A549 (cell line): ENCODE measurements at regions not wholly inside any gene's neighbourhood (a gene's known extent, or its start where the extent isn't known, plus 50 kb on each side); places are given as distances from the start of the nearest gene placed in this dataset.

Experiments
- ATAC-seq, 2 experiments: fragments of 200-7000 bp in 1 of 2; fragments of >200 bp in 1 of 2; cut with Nextera tagmentation in 1 of 2; cut with Tn5 transposase in 1 of 2; 3 replicates each; pipeline versions ENCODE4 v1.8.0 to v1.9.1; 2018 to 2020; ENCODE audit warnings: mild to moderate bottlenecking in 1 of 2, moderate library complexity in 1 of 2
- CTCF ChIA-PET: fragments of 300-600 bp; sonication (Branson Sonifier 250); formaldehyde crosslinking; extraction: SDS; loops from one replicate; lab custom pipeline; 2021; ENCODE audit warnings: antibody characterized with exemption, inconsistent platforms; lab: Yijun Ruan, JAX
- POLR2A ChIA-PET: fragments of 350-600 bp; formaldehyde crosslinking; extraction: SDS; loops from one replicate; lab custom pipeline; 2021; ENCODE audit warnings: antibody characterized with exemption, inconsistent platforms; lab: Yijun Ruan, JAX
- DNase-seq, 2 experiments: peaks; one replicate each; pipeline versions ENCODE4 v3.0.0 to v3.0.0-alpha.2; 2011 to 2016; ENCODE audit warnings: low read depth in 1 of 2, low spot score in 1 of 2
- FAIRE-seq: peaks from 2 replicates; lab custom pipeline; 2011; peaks lifted over from hg19 to GRCh38; lab: Jason Lieb, UNC
- H3K27ac ChIP-seq, 2 experiments: fragments of >200 bp; sonication (Bioruptor Twin); formaldehyde crosslinking; 3 replicates each; pipeline ENCODE4 v1.5.1; 2016 to 2017
- H3K4me1 ChIP-seq: fragments of >200 bp; sonication (Bioruptor Twin); formaldehyde crosslinking; 3 replicates; pipeline ENCODE4 v1.6.1; 2016
- H3K4me2 ChIP-seq: fragments of >200 bp; sonication (Bioruptor Twin); formaldehyde crosslinking; 3 replicates; pipeline ENCODE4 v1.6.1; 2016
- H3K4me3 ChIP-seq: fragments of >200 bp; sonication (Bioruptor Twin); formaldehyde crosslinking; 3 replicates; pipeline ENCODE4 v1.5.1; 2016
- H3K9me3 ChIP-seq: fragments of >200 bp; sonication (Bioruptor Twin); formaldehyde crosslinking; 3 replicates; pipeline ENCODE4 v1.6.1; 2016
- CBX2 ChIP-seq: fragments of 200-600 bp; sonication (generic); IDR thresholded peaks from 2 replicates; pipeline ENCODE4 v1.6.1; 2016; ENCODE audit warnings: low read depth, mild to moderate bottlenecking, borderline replicate concordance
- CEBPB ChIP-seq, 2 experiments: fragments of >200 bp in 1 of 2; sonication (Bioruptor Twin) in 1 of 2; formaldehyde crosslinking in 1 of 2; IDR thresholded peaks; 2 replicates each; pipeline ENCODE4 v1.6.1; 2012 to 2016
- CHD4 ChIP-seq: fragments of 200-600 bp; sonication (generic); IDR thresholded peaks from 2 replicates; pipeline ENCODE4 v1.6.1; 2016; ENCODE audit warnings: antibody characterized with exemption, mild to moderate bottlenecking, borderline replicate concordance
- EHF ChIP-seq: fragments of 250-450 bp; sonication (Bioruptor Pico); IDR thresholded peaks from 2 replicates; pipeline ENCODE4 v1.5.0; 2020; ENCODE audit warnings: mild to moderate bottlenecking
- EHMT2 ChIP-seq: fragments of 200-600 bp; sonication (generic); IDR thresholded peaks from 2 replicates; pipeline ENCODE4 v1.6.1; 2016; ENCODE audit warnings: antibody characterized with exemption, low read depth, mild to moderate bottlenecking, moderate library complexity
- EP300 ChIP-seq, 2 experiments: fragments of >200 bp; sonication (Bioruptor Twin); formaldehyde crosslinking; IDR thresholded peaks; 2 replicates in 1 of 2; 3 replicates in 1 of 2; pipeline ENCODE4 v1.6.1; 2016 to 2017
- ESRRA ChIP-seq: fragments of 150-350 bp; IDR thresholded peaks from 2 replicates; pipeline ENCODE4 v1.6.1; 2014; ENCODE audit warnings: mild to moderate bottlenecking, low read length, borderline replicate concordance
- FOSL2 ChIP-seq, 2 experiments: fragments of 450-650 bp in 1 of 2; fragments of >200 bp in 1 of 2; sonication (Bioruptor Twin) in 1 of 2; formaldehyde crosslinking; IDR thresholded peaks; 2 replicates each; pipeline versions ENCODE4 v1.5.0 to v1.6.1; 2016 to 2020; ENCODE audit warnings: mild to moderate bottlenecking in 1 of 2, moderate library complexity in 1 of 2
- GATA3 ChIP-seq: IDR thresholded peaks from 2 replicates; pipeline ENCODE4 v1.6.1; 2012; ENCODE audit warnings: borderline replicate concordance
- HES2 ChIP-seq: fragments of >200 bp; sonication (Bioruptor Twin); formaldehyde crosslinking; IDR thresholded peaks from 2 replicates; pipeline ENCODE4 v1.6.1; 2016
- HOXB5 ChIP-seq: fragments of 250-450 bp; sonication (Bioruptor Pico); IDR thresholded peaks from 2 replicates; pipeline ENCODE4 v1.5.0; 2020; ENCODE audit warnings: mild to moderate bottlenecking, moderate library complexity
- JUNB ChIP-seq: fragments of >200 bp; sonication (Bioruptor Twin); formaldehyde crosslinking; IDR thresholded peaks from 2 replicates; pipeline ENCODE4 v1.6.1; 2016
- KDM1A ChIP-seq: fragments of 200-600 bp; sonication (generic); IDR thresholded peaks from 2 replicates; pipeline ENCODE4 v1.6.1; 2016; ENCODE audit warnings: low read depth, mild to moderate bottlenecking
- MAFK ChIP-seq: fragments of 450-650 bp; IDR thresholded peaks from 2 replicates; pipeline ENCODE4 v1.6.1; 2014; ENCODE audit not compliant: partially characterized antibody
- MAZ ChIP-seq: fragments of 150-350 bp; IDR thresholded peaks from 2 replicates; pipeline ENCODE4 v1.6.1; 2014; ENCODE audit warnings: antibody characterized with exemption, low read depth, low read length, borderline replicate concordance
- MYC ChIP-seq: IDR thresholded peaks from 2 replicates; pipeline ENCODE4 v1.6.1; 2012; ENCODE audit warnings: mild to moderate bottlenecking, inconsistent platforms, low read length, improper control_type of control experiment, borderline replicate concordance
- PBX3 ChIP-seq: IDR thresholded peaks from 2 replicates; pipeline ENCODE4 v1.6.1; 2012
- POLR2A ChIP-seq: IDR thresholded peaks from 2 replicates; pipeline ENCODE4 v1.6.1; 2012; ENCODE audit warnings: mild to moderate bottlenecking, low read length
- POLR2AphosphoS2 ChIP-seq: conservative IDR thresholded peaks from 2 replicates; pipeline ENCODE4 v1.6.1; 2012; ENCODE audit warnings: low read length, improper control_type of control experiment, inconsistent platforms
- RCOR1 ChIP-seq: fragments of 150-350 bp; IDR thresholded peaks from 2 replicates; pipeline ENCODE4 v1.6.1; 2014; ENCODE audit warnings: antibody characterized with exemption, low read length, low read depth
- SMC3 ChIP-seq: fragments of >200 bp; sonication (Bioruptor Twin); formaldehyde crosslinking; IDR thresholded peaks from 3 replicates; pipeline ENCODE4 v1.6.1; 2018; ENCODE audit warnings: inconsistent platforms
- TP53 ChIP-seq: fragments of 250-450 bp; sonication (Bioruptor Pico); IDR thresholded peaks from 2 replicates; pipeline ENCODE4 v1.5.0; 2021; ENCODE audit warnings: mild to moderate bottlenecking, moderate library complexity
- ZFP36 ChIP-seq: fragments of 450-650 bp; IDR thresholded peaks from 2 replicates; pipeline ENCODE4 v1.6.1; 2014; ENCODE audit warnings: borderline replicate concordance; ENCODE audit not compliant: partially characterized antibody
- ZNF302 ChIP-seq: fragments of 250-450 bp; sonication (Bioruptor Pico); IDR thresholded peaks from 2 replicates; pipeline ENCODE4 v1.9.0; 2021; ENCODE audit warnings: inconsistent platforms, mild to moderate bottlenecking, moderate library complexity
- ZSCAN20 ChIP-seq: fragments of 250-450 bp; sonication (Bioruptor Pico); IDR thresholded peaks from 2 replicates; pipeline ENCODE4 v1.8.0; 2022; ENCODE audit warnings: mild to moderate bottlenecking, moderate library complexity
- WGBS: methylation state at CpG from one replicate; pipeline ENCODE4 v1.1.6; 2017; ENCODE audit errors: missing lambda C conversion rate; 5-methylcytosine and 5-hydroxymethylcytosine counted together
- TF ChIP-seq, protein P1 (sequence below): fragments of >200 bp; sonication (Bioruptor Twin); formaldehyde crosslinking; IDR thresholded peaks from 3 replicates; pipeline ENCODE4 v1.5.1; 2016
- TF ChIP-seq, protein P2 (sequence below): fragments of >200 bp; sonication (Bioruptor Twin); formaldehyde crosslinking; IDR thresholded peaks from 3 replicates; pipeline ENCODE4 v1.6.1; 2016

DNA sequence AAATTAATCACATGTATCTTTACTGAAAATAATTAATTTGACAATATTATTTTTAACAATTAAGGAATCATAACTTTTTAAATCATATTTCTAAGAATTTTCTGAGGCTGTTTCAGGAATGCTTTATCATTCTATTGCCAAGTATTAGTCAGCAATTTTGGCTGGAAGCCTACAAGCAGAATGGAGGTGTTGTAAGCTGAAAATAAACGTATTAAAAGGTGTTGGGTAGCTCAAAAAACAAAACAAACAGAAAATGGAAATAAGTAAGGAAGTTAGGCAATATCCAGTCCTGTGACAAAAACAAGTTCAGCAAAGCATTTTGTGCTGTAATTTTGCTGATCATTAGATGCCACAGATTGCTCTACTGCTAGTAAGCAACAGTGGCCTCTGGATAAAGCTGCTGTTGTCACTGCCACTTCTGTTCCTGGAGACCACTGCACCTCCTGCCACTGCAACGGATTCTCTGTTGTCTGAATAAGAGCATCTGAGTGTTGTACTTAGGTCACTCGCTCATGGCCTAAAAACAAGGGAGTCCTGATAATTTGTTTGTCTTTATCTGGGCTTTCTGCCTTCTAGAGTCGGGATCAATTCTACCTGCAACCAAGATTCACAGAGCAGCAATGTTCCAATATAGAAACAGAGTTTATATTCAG, 63.5 kb upstream of the SLITRK3 start:
- CTCF ChIA-PET, result interaction anchor here (0.8 kb wide), 1 partner anchor 53 kb away, joined by 3 read pairs; no protein-coding TSS in a partner anchor
- POLR2A ChIA-PET, result no interaction called here
- no peak for TF ChIP-seq JUNB
- peak; percentile 90 for TF ChIP-seq MAFK
- no peak for TF ChIP-seq PBX3
- TF ChIP-seq CHD4, result no peak
- no peak for TF ChIP-seq POLR2A
- no peak for TF ChIP-seq TP53 (CRISPR knock-in tag)
- no peak for TF ChIP-seq ESRRA
- no peak for TF ChIP-seq CEBPB (IDR thresholded peaks at IDR 0.05)
- no peak for TF ChIP-seq SMC3
- TF ChIP-seq RCOR1, result no peak
- no peak for TF ChIP-seq KDM1A
- no peak for TF ChIP-seq HES2
- no peak for TF ChIP-seq ZFP36
- no peak for TF ChIP-seq HOXB5 (CRISPR knock-in tag)
- no peak for TF ChIP-seq ZSCAN20 (CRISPR knock-in tag)
- no peak for TF ChIP-seq MAZ
- TF ChIP-seq EP300 (IDR thresholded peaks at IDR 0.05), result no peak
- no peak for TF ChIP-seq FOSL2 (IDR thresholded peaks at IDR 0.05)
- TF ChIP-seq FOSL2 (CRISPR knock-in tag; IDR thresholded peaks at IDR 0.05), result 0 out of 2 replicates have a peak, but pooled peaks have one; percentile 9
- peak overlapping the region in 1 of 2 experiments; percentile 26; a peak in 2 of 6 replicates for H3K27ac ChIP-seq
- FAIRE-seq (no peak), DNase-seq (peak in 1 of 2 experiments; percentile 24), ATAC-seq (peak; percentile 51 to 59; a peak in 3 of 6 replicates)
- peaks cover 11% of the 10 kb centered on the region for H3K4me1 ChIP-seq
- 32% methylated on average over 4 of the region's 4 CpGs for WGBS
- no peaks in the 10 kb centered on the region for H3K9me3 ChIP-seq
- no peak overlapping the region for H3K4me3 ChIP-seq
- peak overlapping the region; percentile 40 for H3K4me2 ChIP-seq

DNA sequence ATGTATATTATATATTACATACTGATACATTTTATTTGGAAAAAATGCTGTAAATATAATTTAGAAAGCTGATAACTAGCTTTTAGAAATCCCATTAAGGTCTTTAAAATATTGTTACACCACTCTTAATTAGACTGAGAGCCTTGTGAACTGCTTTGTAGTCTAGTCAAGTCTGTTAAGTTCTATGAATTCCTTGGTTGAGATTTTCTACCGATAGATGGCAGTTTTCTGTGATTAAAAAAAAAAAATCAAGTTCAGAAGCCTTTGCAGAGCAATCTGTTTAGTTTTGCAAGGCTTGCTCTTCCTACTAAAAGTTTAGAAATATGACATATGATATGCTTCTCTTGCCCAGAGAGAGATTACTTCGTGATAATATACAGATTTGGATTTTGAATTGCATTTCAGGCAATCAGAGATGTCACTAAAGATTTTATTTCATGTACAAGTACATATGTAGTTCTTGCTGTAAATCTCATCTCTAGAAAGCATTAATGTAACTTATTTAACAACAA, 60.4 kb upstream of the SLITRK3 start:
- FAIRE-seq, result no peak
- no peak for ATAC-seq
- WGBS, result 19% methylated on average over 2 of the region's 2 CpGs
- ChIA-PET POLR2A (no interaction called here), CTCF (no interaction called here)
- H3K4me2 ChIP-seq, result no peak overlapping the region
- H3K4me1 ChIP-seq, result peaks cover 11% of the 10 kb centered on the region
- DNase-seq, result peak in 1 of 2 experiments; percentile 7
- TF ChIP-seq POLR2AphosphoS2 (no peak), GATA3 (no peak), TP53 (CRISPR knock-in tag) (no peak), EHMT2 (no peak), MAFK (no peak), MYC (no peak), ZNF302 (no peak), EHF (CRISPR knock-in tag) (no peak), CBX2 (no peak), PBX3 (no peak), MAZ (no peak), SMC3 (0 out of 3 replicates have a peak, but pooled peaks have one; percentile 7)
- TF ChIP-seq, protein P1, sequence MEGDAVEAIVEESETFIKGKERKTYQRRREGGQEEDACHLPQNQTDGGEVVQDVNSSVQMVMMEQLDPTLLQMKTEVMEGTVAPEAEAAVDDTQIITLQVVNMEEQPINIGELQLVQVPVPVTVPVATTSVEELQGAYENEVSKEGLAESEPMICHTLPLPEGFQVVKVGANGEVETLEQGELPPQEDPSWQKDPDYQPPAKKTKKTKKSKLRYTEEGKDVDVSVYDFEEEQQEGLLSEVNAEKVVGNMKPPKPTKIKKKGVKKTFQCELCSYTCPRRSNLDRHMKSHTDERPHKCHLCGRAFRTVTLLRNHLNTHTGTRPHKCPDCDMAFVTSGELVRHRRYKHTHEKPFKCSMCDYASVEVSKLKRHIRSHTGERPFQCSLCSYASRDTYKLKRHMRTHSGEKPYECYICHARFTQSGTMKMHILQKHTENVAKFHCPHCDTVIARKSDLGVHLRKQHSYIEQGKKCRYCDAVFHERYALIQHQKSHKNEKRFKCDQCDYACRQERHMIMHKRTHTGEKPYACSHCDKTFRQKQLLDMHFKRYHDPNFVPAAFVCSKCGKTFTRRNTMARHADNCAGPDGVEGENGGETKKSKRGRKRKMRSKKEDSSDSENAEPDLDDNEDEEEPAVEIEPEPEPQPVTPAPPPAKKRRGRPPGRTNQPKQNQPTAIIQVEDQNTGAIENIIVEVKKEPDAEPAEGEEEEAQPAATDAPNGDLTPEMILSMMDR, result peak; percentile 29
- TF ChIP-seq, protein P2, sequence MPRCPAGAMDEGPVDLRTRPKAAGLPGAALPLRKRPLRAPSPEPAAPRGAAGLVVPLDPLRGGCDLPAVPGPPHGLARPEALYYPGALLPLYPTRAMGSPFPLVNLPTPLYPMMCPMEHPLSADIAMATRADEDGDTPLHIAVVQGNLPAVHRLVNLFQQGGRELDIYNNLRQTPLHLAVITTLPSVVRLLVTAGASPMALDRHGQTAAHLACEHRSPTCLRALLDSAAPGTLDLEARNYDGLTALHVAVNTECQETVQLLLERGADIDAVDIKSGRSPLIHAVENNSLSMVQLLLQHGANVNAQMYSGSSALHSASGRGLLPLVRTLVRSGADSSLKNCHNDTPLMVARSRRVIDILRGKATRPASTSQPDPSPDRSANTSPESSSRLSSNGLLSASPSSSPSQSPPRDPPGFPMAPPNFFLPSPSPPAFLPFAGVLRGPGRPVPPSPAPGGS, result no peak
- H3K27ac ChIP-seq, result no peak overlapping the region
- H3K9me3 ChIP-seq, result no peaks in the 10 kb centered on the region
- no peak overlapping the region for H3K4me3 ChIP-seq
